HG02938 (cell line): ENCODE measurements at regions not wholly inside any gene's neighbourhood (a gene's known extent, or its start where the extent isn't known, plus 50 kb on each side); places are given as distances from the start of the nearest gene placed in this dataset.

ENCODE experiments used
- ATAC-seq: cut with Tn5 transposase; IDR thresholded peaks from one replicate; pipeline ENCODE4 v1.9.1; 2021; ENCODE audit warnings: mild to moderate bottlenecking, moderate library complexity; ENCODE audit not compliant: unreplicated experiment

DNA sequence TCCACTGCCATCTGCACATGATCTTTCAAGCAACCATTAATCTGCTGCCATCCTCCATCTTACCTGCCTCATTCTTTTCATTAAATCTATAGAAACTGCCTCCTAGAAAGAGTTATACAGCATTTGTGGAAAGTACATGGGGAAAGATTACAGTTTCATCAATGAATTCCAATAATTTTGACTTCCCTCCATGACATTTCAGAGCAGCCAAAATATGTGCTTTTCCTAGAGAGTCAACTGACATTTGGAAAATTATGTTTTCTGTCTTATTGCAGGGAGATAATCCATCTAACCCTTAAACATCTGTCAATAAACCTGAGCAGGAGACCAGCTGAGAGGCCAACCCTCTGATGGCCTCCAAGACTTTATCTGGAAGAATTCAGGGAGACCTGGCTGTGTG is 147.0 kb upstream of the CDH5 start:
- no peak for ATAC-seq

- no peak for ATAC-seq
Observed at GRCh38 chr16:66212428-66212827, 154.1 kb upstream of the CDH5 start.

DNA sequence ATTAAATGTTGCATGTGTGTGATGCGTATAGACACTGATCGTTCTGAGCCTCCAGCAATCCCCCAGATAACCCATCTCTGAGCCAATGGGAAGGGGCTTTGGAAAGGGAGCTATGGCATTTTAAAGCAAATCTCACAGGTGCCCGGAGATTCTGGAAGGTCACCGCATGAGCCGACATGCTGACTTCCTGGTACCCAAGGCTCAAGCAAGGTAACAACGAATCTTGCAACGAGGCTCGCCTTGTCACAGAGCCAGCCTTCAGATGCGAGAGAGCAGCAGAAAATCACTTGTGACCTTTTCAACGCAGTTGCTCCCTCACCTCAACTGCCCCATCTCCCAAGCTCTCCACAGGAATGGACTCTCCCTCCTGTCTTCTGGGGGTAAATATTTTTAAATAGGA is 154.8 kb upstream of the CDH5 start:
- ATAC-seq: no peak

GRCh38 chr16:66207883-66208265 is 158.6 kb upstream of the CDH5 start:
- no peak for ATAC-seq

- no peak for ATAC-seq
Observed at GRCh38 chr16:66207139-66207882, 159.2 kb upstream of the CDH5 start.

DNA sequence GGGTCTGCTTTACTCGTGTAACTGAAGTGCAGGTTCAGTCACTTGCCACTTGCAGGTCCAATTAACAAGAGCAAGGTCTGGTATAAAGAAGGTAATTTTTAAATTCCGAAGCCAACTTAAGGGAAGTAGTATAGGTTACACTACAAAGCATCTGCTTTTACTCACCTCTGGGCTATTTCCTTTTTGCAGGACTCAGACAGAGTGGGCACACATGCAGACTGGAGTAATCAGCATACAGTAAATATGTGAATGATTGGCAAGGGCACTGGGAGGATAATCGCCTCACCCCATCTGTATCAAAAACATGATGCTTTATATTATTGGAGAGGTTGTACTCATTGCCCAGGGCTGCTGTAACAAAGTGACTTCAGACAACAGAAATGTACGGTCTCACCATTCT is 160.1 kb upstream of the CDH5 start:
- no peak for ATAC-seq

DNA sequence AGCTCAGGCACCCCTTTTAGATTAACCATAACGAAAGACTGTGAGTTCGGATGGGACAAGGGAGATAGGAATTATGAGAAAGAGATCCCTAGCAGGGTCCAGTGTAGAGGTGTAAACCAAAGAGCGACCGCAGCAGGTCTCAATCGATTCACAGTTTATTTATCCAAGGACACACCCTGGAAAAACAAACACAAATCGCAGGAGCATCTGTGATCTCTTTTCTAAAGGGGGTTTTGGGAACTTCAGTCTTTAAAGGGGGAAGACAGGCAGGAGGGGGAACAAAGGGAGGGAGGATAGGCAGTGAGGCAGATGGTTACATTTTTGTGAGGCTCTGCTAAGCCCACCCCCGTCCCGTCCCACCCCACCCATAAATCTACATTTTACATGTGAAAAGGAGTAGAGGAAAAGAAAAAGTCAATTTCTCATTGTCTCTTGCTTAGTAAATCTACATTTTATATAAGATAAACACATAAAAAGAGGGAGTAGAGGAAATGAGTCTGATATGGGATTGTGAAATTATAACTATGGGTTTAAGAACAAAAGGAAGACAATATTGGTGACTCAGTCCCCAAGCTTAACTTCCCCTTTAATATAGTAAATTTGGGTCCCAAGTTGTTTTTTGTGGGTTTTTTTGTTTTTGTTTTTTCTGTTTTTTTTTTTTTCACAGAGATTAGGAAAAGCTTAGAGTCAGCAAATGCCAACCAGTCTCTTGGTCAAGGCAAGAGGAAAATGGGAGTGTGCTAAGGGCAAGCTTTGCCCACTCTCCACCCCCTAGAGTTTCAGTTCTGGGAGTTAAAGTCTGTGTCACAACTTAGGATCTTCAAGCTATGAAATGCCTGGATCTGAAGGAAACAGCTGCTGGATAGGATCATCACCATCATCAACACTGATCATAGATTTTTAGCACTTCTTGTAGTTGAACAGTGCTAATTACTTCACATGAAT is 160.9 kb upstream of the CDH5 start:
- ATAC-seq: no peak

DNA sequence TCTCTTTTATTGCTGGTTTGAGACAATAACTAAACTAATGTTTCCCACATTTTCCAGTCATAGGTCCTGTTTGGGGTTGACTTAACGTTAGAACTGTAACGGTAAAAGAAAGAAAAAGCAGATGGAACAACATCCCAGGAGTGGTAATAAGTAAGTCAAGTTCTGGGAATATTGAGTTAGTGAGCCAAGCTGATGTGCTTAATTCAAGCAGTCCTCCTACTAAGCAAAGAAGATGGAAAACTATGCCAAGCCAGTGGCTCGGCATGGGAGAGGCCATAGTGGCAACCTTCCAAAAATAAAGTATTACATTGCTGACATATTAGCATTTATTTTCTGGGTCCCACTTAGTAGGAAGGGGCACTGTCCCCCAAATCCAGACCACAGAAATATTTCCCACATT is 161.7 kb upstream of the CDH5 start:
- ATAC-seq: no peak

GRCh38 chr16:66203476-66203875 is 163.0 kb upstream of the CDH5 start:
- ATAC-seq: no peak

GRCh38 chr16:66199189-66199588 is 167.3 kb upstream of the CDH5 start:
- ATAC-seq: no peak

DNA sequence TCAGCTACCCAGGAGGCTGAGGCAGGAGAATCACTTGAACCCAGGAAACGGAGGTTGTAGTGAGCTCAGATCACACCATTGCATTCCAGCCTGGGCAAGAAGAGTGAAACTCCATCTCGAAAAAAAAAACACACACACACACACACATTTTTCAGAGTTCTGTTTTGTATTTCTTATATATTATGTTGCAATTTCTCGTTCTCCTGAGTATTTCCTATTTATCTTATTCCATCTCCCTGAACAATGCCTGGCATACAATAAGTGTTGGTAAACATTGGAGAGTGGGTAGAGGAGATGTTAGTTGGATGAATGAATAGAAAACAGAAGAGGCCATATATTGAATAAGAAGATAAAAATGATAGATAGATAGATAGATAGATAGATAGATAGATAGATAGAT is 167.8 kb upstream of the CDH5 start:
- ATAC-seq: no peak

- no peak for ATAC-seq
Observed at GRCh38 chr16:66197668-66198278, 168.7 kb upstream of the CDH5 start.

DNA sequence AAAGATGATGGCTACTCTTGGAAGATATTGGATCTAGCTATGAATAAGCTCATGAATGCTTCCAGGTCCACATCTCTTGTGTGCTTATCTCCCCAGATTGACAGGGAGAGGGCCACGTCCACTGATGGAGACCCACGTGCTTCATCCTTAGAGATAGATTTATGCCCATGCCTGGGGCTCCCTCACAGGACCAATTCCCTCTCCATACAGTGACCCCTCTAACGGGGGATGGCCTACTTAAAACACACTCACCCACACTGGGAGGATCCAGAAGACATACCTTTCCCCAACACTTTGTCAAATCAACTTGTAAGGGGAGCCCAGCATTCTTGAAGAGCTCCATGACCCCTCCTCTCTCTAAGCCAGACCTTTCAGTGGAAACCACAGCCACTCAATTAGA is 169.7 kb upstream of the CDH5 start:
- no peak for ATAC-seq

DNA sequence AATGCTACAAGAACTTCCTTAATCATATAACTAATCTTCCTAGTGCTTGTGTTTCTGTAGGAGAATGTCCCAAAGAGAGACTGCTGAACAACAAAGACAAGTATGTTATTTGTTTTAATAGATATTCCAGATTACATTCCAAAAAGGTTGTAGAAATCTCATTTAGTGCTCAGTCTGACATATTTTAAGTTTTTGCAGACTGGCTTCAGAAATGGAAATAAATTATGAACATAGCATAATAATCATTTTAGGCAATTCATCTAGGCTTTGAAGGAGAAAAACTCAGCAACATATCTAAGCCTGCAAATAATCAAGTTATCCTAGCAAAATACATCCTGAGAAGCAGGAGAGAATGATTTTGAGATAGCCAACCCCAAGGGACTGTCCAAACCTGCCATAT is 171.6 kb upstream of the CDH5 start:
- ATAC-seq: no peak

GRCh38 chr16:66193543-66194229 is 172.8 kb upstream of the CDH5 start:
- no peak for ATAC-seq

GRCh38 chr16:66190411-66190810 is 176.1 kb upstream of the CDH5 start:
- ATAC-seq: no peak

- no peak for ATAC-seq
Observed at GRCh38 chr16:66189951-66190350, 176.5 kb upstream of the CDH5 start.

- no peak for ATAC-seq
Observed at GRCh38 chr16:66188917-66189725, 177.4 kb upstream of the CDH5 start.

GRCh38 chr16:66186251-66186785 is 180.2 kb upstream of the CDH5 start:
- ATAC-seq: no peak

DNA sequence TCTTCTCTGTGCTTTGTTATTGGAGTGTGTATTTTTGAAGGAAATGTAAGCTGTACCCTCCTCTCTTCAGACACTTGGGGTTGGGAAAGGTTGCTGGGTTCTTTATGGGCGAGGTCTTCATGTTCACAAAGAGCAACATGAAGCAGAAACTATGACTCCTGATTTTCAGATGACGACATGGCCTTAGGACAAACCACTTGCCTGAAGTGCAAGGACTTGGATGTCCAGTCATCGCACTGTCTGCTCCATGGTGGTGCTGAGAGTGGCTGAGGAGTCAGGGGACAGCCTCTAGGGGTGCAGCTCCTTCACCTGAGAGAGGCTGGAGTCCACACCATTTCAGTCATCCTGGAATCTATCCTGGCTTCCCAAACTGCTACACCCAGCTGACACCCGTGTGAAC is 183.9 kb upstream of the CDH5 start:
- no peak for ATAC-seq
